ENCODE measurements at regions not wholly inside any gene's neighbourhood (a gene's known extent, or its start where the extent isn't known, plus 50 kb on each side); places are given as distances from the start of the nearest gene placed in this dataset.
"Not testable (repeated sequence)": the region's sequence is repeated elsewhere in the genome, so short reads cannot be mapped to it uniquely, and the experiment has no call there.

- DNase-seq (ENCODE audit: low spot score): no peak
Measured at GRCh38 chr10:113470372-113471240, 82.2 kb upstream of the HABP2 start.

- no peak for DNase-seq (ENCODE audit: low spot score)
Measured at GRCh38 chr10:113471241-113471996, 81.4 kb upstream of the HABP2 start.

- DNase-seq (ENCODE audit: low spot score): no peak
Measured at GRCh38 chr10:113473011-113473410, 79.8 kb upstream of the HABP2 start.

- DNase-seq (ENCODE audit: low spot score): peak; percentile 17
Measured at GRCh38 chr10:113473851-113474250, 79.0 kb upstream of the HABP2 start.

GRCh38 chr10:113474752-113475151, 78.1 kb upstream of the HABP2 start:
- no peak for DNase-seq (ENCODE audit: low spot score)

- DNase-seq (ENCODE audit: low spot score): peak; percentile 63
Measured at GRCh38 chr10:113475381-113475807, 77.5 kb upstream of the HABP2 start.

GRCh38 chr10:113476191-113476590, 76.7 kb upstream of the HABP2 start:
- DNase-seq (ENCODE audit: low spot score): no peak

GRCh38 chr10:113476673-113477072, 76.2 kb upstream of the HABP2 start:
- no peak for DNase-seq (ENCODE audit: low spot score)

- no peak for DNase-seq (ENCODE audit: low spot score)
Measured at GRCh38 chr10:113477451-113477850, 75.4 kb upstream of the HABP2 start.

- no peak for DNase-seq (ENCODE audit: low spot score)
Measured at GRCh38 chr10:113479346-113480080, 73.3 kb upstream of the HABP2 start.

- no peak for DNase-seq (ENCODE audit: low spot score)
Measured at GRCh38 chr10:113480081-113480360, 72.8 kb upstream of the HABP2 start.

- DNase-seq (ENCODE audit: low spot score): no peak
Measured at GRCh38 chr10:113480851-113481502, 71.9 kb upstream of the HABP2 start.

- no peak for DNase-seq (ENCODE audit: low spot score)
Measured at GRCh38 chr10:113484487-113484886, 68.4 kb upstream of the HABP2 start.

GRCh38 chr10:113485736-113486135, 67.1 kb upstream of the HABP2 start:
- no peak for DNase-seq (ENCODE audit: low spot score)

- DNase-seq (ENCODE audit: low spot score): no peak
Measured at GRCh38 chr10:113486531-113486930, 66.3 kb upstream of the HABP2 start.

GRCh38 chr10:113487154-113487553, 65.7 kb upstream of the HABP2 start:
- no peak for DNase-seq (ENCODE audit: low spot score)

GRCh38 chr10:113488186-113488585, 64.7 kb upstream of the HABP2 start:
- DNase-seq (ENCODE audit: low spot score): no peak

- DNase-seq (ENCODE audit: low spot score): not testable (repeated sequence)
Measured at GRCh38 chr10:113489522-113489921, 63.3 kb upstream of the HABP2 start.

- peak; percentile 14 for DNase-seq (ENCODE audit: low spot score)
Measured at GRCh38 chr10:113491967-113492565, 60.8 kb upstream of the HABP2 start.

GRCh38 chr10:113493195-113493594, 59.7 kb upstream of the HABP2 start:
- DNase-seq (ENCODE audit: low spot score): peak; percentile 38

- DNase-seq (ENCODE audit: low spot score): peak; percentile 26
Measured at GRCh38 chr10:113493882-113494301, 59.0 kb upstream of the HABP2 start.

- no peak for DNase-seq (ENCODE audit: low spot score)
Measured at GRCh38 chr10:113494761-113495160, 58.1 kb upstream of the HABP2 start.
